GM12865 (cell line): ENCODE measurements at regions not wholly inside any gene's neighbourhood (a gene's known extent, or its start where the extent isn't known, plus 50 kb on each side); places are given as distances from the start of the nearest gene placed in this dataset.

Experiments
- DNase-seq: peaks from one replicate; pipeline ENCODE4 v3.0.0; 2010; ENCODE audit warnings: low read depth
- H3K4me3 ChIP-seq: 2 replicates; pipeline ENCODE4 v1.5.1; 2011; ENCODE audit warnings: mild to moderate bottlenecking, low read depth, low read length, control low read depth
- TF ChIP-seq, protein P1 (sequence below): IDR thresholded peaks from 2 replicates; pipeline ENCODE4 v1.5.1; 2011; ENCODE audit warnings: low read length, control low read depth, low read depth, inconsistent platforms; ENCODE audit not compliant: insufficient read depth; ENCODE audit errors: missing control alignments

DNA sequence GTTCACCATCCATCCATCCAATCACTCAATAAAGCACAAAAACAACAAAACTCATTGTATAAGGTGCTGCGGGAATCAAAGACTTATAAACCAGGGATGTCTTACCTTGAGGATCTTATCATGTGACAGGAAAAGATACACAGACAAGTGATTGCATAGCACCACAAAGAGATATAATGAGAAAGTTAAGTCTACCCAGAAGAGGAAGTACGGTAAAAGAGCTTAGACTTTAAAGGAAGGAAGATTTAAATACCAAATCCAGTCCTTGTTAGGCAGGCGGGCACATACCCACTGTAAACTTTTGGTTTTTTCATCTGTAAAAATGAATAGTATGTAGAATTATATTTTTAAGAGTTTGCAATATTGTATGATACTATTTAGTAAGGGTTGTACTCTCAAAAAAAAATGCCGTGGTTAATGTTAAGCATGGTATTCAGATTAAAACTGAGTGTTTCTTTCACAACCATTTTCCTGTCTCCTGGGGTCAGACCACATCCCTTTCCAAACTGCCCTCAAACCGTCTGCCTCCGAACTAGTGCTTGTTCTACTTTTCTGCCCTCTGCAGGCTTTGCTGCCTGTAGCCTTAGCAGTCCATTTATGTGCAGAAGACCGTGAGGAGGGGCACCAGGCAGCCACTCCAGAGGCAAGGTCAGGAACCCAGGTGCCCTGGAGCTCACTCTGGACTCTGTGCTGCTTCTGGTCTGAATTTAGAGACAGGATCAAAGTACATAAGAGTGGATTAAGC, 179.5 kb upstream of the SYNDIG1 start:
- DNase-seq: no peak
- H3K4me3 ChIP-seq: no peak overlapping the region
- TF ChIP-seq, protein P1, sequence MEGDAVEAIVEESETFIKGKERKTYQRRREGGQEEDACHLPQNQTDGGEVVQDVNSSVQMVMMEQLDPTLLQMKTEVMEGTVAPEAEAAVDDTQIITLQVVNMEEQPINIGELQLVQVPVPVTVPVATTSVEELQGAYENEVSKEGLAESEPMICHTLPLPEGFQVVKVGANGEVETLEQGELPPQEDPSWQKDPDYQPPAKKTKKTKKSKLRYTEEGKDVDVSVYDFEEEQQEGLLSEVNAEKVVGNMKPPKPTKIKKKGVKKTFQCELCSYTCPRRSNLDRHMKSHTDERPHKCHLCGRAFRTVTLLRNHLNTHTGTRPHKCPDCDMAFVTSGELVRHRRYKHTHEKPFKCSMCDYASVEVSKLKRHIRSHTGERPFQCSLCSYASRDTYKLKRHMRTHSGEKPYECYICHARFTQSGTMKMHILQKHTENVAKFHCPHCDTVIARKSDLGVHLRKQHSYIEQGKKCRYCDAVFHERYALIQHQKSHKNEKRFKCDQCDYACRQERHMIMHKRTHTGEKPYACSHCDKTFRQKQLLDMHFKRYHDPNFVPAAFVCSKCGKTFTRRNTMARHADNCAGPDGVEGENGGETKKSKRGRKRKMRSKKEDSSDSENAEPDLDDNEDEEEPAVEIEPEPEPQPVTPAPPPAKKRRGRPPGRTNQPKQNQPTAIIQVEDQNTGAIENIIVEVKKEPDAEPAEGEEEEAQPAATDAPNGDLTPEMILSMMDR: no peak

DNA sequence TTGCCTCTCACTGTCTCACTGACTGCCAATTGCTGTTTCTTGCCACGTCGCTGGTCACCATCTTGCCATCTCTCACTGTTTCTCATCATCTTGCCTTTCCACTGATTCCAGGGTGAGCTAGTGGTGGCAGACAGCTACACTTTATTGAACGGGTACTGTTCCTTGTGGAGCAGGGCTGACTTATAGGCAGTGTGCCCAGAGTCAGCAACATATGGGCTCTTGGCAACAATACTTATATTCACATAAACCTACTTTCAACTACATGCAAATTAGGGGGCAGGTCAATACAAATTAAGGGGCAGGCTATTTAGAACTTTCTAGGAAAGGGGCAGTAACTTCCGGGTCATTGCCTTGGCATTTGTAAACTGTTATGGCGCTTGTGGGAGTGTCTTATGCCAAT, 186.2 kb upstream of the SYNDIG1 start:
- no peak for DNase-seq
- TF ChIP-seq, protein P1: no peak
- no peak overlapping the region for H3K4me3 ChIP-seq

DNA sequence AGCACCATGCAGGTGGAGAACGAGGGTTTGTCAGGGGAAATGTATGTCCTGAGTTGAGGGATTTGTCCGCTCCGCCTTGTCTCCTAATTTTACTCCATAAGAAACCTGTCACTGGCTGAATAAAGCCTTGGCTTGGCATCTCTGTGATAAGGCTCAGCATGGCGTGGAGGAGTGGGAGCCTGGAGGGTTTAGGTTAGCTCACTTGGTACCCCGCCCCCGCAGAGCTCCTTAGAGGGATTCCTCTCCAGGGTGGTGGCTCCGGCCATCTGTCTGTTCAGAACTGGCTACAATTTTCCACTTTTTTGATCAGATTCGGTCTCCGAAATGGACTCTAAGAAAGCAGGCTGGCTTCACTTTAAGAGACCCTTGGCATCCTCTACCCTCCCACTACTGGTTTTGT, 192.2 kb upstream of the SYNDIG1 start:
- H3K4me3 ChIP-seq: no peak overlapping the region
- no peak for DNase-seq
- TF ChIP-seq, protein P1: no peak

DNA sequence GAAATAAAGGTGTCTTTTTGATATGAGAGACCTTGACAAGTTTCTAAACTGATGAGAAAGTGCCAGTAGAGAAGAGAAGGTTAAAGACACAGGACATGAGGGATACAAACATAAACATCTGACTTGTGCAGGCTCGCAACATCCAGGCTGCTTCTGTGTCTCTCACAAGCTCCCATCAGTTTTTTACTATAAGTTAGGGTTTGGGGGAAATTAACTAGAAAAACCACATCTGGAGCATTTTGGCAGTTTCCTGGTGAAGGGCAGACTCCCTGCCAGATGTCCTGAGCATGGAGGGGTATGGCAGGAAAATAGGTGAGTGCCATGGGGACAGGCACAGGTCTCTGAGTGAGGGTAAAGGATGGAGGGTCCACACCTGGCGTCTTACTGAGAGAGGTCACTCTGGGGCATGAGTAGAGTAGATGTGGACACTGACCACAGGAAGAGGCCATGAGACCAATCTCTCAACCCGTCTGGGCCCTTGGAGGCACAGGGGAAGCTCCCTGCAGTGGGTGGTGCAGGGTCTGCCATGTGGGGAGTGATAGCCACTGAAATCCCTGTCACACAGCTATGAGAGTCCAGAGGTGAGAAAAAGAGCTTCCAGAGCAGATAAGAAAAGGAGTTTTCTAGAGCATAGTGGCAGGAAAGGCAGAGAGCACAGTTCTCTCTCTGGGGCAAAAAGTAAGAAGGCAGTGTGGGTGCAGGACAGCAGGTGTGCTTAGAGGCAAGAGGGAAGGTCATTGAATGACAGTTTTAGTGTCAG, 193.3 kb upstream of the SYNDIG1 start:
- TF ChIP-seq, protein P1: no peak
- H3K4me3 ChIP-seq: no peak overlapping the region

DNA sequence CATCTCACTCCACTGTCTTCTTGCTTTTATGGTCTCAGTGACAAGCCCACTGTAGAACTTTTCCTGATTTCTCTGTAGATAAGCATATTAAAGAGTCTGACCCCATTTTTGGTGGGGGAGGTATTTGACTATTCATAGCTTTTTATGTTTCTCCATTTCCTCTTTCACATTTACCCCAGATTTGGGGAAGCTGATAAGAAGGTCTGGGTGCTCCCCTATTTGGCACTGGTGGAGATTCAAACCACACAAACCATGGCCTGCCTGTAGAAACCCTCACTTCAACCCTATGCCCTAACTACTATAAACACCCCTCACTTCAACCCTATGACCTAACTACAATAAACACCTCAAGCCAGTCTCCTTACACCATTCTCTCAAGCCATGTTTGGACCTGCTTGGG, 196.2 kb upstream of the SYNDIG1 start:
- DNase-seq: no peak
- TF ChIP-seq, protein P1: no peak
- H3K4me3 ChIP-seq: no peak overlapping the region

More for the DNA sequence above, 193.3 kb upstream of the SYNDIG1 start:
- no peak for DNase-seq

DNA sequence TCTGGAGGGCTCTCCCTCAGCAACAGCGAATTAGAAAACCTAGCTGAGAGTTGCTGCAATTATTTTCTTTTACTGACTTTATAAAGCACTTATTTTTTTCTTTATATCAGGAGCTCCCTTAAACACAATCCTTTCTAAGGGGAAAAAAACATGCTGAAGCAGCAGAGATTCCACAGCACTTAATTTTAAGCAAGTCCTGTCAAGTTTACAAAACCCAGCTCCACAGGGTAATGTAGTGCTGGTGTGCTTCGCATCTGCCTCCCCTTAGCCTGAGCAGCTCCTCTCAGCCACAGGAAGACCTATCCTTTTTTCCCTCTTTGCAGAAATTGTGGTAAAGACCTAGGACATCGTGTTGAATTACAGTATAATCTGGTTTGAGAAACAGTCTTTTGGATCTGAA, 208.1 kb upstream of the SYNDIG1 start:
- TF ChIP-seq, protein P1: no peak
- DNase-seq: no peak
- H3K4me3 ChIP-seq: no peak overlapping the region
